Peyer's patch (tissue), 4 donors: ENCODE measurements at regions not wholly inside any gene's neighbourhood (a gene's known extent, or its start where the extent isn't known, plus 50 kb on each side); places are given as distances from the start of the nearest gene placed in this dataset.

Experiments used
- DNase-seq, 3 donors: peaks; one replicate each; pipeline ENCODE4 v3.0.0-alpha.2; 2017 to 2019
- H3K27ac ChIP-seq, 4 donors: fragments of 200-600 bp; sonication (generic); one replicate each; pipeline ENCODE4 v1.5.1; 2016 to 2019
- H3K27me3 ChIP-seq, 2 donors: fragments of 200-600 bp; sonication (generic); one replicate each; pipeline ENCODE4 v1.5.1; 2019
- H3K36me3 ChIP-seq, 3 donors: fragments of 200-600 bp; sonication (generic); one replicate each; pipeline ENCODE4 v1.5.1; 2016 to 2019
- H3K4me1 ChIP-seq, 4 donors: fragments of 200-600 bp; sonication (generic); one replicate each; pipeline ENCODE4 v1.5.1; 2016 to 2019
- H3K4me3 ChIP-seq, 4 donors: fragments of 200-600 bp; sonication (generic); 1 replicate in 3 of 4; 2 replicates in 1 of 4; pipeline ENCODE4 v1.5.1; 2016 to 2019; ENCODE audit warnings: mild to moderate bottlenecking in 1 of 4
- H3K9me3 ChIP-seq, 4 donors: fragments of 200-600 bp; sonication (generic); one replicate each; pipeline ENCODE4 v1.5.1; 2016 to 2019; ENCODE audit warnings: mild to moderate bottlenecking in 1 of 4
- POLR2A ChIP-seq, 2 donors: fragments of 450-650 bp; IDR thresholded peaks; one replicate each; pipeline ENCODE4 v1.5.1; 2017; ENCODE audit warnings: antibody characterized with exemption in 2 of 2, mild to moderate bottlenecking in 2 of 2, moderate library complexity in 2 of 2
- TF ChIP-seq, protein P1 (sequence below), 6 experiments: fragments of 450-650 bp in 4 of 6; fragments of 200-600 bp in 2 of 6; sonication (generic) in 1 of 6; IDR thresholded peaks; one replicate each; pipeline ENCODE4 v1.5.1; 2017 to 2019; ENCODE audit warnings: antibody characterized with exemption in 6 of 6, mild to moderate bottlenecking in 3 of 6, moderate library complexity in 1 of 6

DNA sequence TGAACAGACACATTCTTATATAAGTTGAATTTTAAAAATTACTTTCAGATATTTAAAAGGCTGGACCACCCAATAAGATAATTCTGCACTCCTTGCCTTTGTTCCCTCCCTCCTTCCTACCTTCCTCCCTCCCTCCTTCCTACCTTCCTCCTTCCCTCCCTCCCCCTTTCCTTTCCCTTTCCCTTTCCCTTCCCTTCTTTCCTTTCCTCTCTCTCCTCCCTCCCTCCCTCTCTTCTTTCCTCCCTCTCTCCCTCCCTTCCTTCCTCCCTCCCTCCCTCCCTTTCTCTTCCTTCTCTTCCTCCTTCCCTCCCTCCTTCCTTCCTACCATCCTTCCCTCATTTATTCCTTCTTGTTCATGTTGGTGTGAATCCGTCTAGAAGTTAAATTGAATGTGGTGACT lies 93.0 kb downstream of the ATP6V1G3 start:
- TF ChIP-seq, protein P1, sequence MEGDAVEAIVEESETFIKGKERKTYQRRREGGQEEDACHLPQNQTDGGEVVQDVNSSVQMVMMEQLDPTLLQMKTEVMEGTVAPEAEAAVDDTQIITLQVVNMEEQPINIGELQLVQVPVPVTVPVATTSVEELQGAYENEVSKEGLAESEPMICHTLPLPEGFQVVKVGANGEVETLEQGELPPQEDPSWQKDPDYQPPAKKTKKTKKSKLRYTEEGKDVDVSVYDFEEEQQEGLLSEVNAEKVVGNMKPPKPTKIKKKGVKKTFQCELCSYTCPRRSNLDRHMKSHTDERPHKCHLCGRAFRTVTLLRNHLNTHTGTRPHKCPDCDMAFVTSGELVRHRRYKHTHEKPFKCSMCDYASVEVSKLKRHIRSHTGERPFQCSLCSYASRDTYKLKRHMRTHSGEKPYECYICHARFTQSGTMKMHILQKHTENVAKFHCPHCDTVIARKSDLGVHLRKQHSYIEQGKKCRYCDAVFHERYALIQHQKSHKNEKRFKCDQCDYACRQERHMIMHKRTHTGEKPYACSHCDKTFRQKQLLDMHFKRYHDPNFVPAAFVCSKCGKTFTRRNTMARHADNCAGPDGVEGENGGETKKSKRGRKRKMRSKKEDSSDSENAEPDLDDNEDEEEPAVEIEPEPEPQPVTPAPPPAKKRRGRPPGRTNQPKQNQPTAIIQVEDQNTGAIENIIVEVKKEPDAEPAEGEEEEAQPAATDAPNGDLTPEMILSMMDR (IDR thresholded peaks at IDR 0.05) = no peak
- no peak for TF ChIP-seq POLR2A (IDR thresholded peaks at IDR 0.05)
- no peak overlapping the region for H3K27ac ChIP-seq
- DNase-seq = no peak
- no peaks in the 10 kb centered on the region for H3K36me3 ChIP-seq
- H3K4me3 ChIP-seq = no peak overlapping the region
- no peaks in the 10 kb centered on the region for H3K4me1 ChIP-seq
- H3K9me3 ChIP-seq = no peaks in the 10 kb centered on the region
- no peaks in the 10 kb centered on the region for H3K27me3 ChIP-seq

DNA sequence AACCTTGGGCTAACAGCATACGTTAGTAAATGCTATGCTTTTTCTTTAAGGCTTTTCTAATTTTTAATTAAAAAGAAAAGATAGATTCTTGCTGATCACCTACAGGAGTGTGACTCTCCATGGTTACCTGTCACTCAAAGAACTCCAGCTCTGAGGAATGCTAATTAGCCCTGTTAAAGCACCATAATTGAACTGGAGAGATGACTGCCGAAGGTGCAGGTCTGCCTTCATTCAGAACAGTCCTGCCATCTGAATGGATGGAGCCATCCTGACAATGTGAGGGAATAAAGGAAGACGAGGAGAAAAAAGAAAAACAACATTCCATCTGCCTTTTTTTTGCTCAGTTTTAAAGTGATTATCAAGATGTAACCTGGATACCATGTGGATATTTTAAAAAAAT lies 94.6 kb downstream of the ATP6V1G3 start:
- no peaks in the 10 kb centered on the region for H3K36me3 ChIP-seq
- no peak for DNase-seq
- no peaks in the 10 kb centered on the region for H3K4me1 ChIP-seq
- TF ChIP-seq POLR2A (IDR thresholded peaks at IDR 0.05) = no peak
- TF ChIP-seq, protein P1 (IDR thresholded peaks at IDR 0.05) = no peak
- no peaks in the 10 kb centered on the region for H3K27me3 ChIP-seq
- H3K4me3 ChIP-seq = no peak overlapping the region
- no peaks in the 10 kb centered on the region for H3K9me3 ChIP-seq
- no peak overlapping the region for H3K27ac ChIP-seq

DNA sequence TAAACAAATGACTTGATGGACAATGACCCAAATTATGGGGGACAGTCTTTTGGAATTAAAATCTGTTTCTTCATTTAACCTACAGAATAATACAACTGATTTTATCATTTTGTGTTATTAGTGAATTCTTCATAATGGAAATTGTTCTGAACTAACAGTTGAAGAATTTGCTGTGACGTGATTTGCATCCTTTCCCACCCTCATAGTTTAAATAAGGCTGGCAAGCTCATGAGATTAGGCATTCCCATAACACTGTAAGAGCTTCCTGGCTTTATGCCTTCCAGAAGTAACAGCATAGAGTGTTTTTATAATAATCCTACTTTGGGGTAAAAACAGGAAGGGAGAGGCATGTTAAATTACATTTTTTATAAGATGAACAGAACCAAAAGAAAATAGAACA lies 95.7 kb downstream of the ATP6V1G3 start:
- no peak for DNase-seq
- Histone ChIP-seq H3K27me3 (no peaks in the 10 kb centered on the region), H3K4me3 (no peak overlapping the region), H3K36me3 (no peaks in the 10 kb centered on the region), H3K27ac (no peak overlapping the region), H3K4me1 (no peaks in the 10 kb centered on the region), H3K9me3 (no peaks in the 10 kb centered on the region)
- TF ChIP-seq, protein P1 (IDR thresholded peaks at IDR 0.05) = no peak
- no peak for TF ChIP-seq POLR2A (IDR thresholded peaks at IDR 0.05)

DNA sequence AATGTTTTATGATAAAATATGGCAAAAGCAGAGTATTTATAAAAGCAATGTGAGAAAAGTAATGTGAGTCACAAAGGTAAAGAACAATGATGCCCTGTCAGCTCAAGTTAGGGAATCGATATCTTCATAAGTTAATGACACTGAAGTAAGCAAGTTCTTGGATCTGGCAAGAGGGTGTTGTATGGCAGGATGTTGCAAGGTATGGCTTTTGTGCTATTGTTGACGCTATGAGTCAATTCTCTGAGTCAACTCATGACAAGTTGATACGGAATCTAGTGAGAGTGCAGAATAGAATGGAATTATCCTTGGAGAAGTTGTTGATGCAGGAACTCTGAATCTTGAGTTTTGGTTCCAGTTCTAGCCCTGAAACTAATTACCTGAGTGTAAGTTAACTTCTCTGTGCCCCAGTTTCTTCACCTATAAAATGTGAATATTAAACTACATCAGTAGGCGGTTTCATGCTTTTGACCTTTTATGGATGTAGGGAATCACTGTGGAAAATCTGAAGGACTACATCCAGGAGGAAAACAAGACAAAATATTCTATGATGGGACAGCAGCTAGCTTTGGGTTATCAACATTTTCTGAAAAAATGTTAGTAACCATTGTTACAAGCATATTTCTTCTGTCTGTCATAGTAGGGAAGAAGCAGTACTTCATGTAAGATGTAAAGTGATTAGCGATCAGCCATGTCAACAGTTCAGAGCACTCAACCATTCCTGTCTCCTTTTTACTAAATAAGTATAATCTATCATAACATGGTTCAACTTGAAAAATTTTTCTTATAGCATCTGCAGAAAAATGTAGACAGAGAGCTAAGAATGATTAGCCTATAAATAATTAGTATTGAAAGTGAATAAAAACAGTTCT lies 96.9 kb downstream of the ATP6V1G3 start:
- H3K4me1 ChIP-seq = no peaks in the 10 kb centered on the region
- no peak overlapping the region for H3K27ac ChIP-seq
- TF ChIP-seq POLR2A (IDR thresholded peaks at IDR 0.05) = no peak
- TF ChIP-seq, protein P1 (IDR thresholded peaks at IDR 0.05) = no peak
- H3K27me3 ChIP-seq = no peaks in the 10 kb centered on the region
- no peaks in the 10 kb centered on the region for H3K36me3 ChIP-seq
- no peak for DNase-seq
- H3K9me3 ChIP-seq = no peaks in the 10 kb centered on the region
- no peak overlapping the region for H3K4me3 ChIP-seq

DNA sequence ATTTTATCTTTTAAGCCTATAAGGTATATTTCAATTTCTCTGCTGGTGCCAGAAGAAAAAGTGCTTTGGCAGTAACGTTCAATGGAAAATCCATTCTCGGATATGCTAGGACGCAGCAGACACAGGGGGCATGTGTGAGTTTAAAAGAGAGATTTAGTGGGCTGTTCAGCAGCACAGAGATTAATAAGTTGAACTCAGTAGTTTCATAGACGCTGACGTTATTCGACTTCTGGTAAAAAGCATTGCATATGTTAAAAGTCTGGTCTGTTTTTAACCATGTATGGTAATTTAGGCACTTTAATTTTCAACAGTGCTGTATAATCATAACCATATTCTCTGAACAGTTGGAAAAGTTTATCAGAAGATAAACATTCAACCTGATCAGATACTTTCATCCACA lies 99.6 kb downstream of the ATP6V1G3 start:
- Histone ChIP-seq H3K9me3 (no peaks in the 10 kb centered on the region), H3K36me3 (no peaks in the 10 kb centered on the region), H3K4me1 (no peaks in the 10 kb centered on the region), H3K4me3 (no peak overlapping the region), H3K27ac (no peak overlapping the region), H3K27me3 (no peaks in the 10 kb centered on the region)
- TF ChIP-seq POLR2A (IDR thresholded peaks at IDR 0.05) = no peak
- TF ChIP-seq, protein P1 (IDR thresholded peaks at IDR 0.05) = no peak
- DNase-seq = no peak
